Neural progenitor cell (in vitro differentiated cells): ENCODE measurements at regions not wholly inside any gene's neighbourhood (a gene's known extent, or its start where the extent isn't known, plus 50 kb on each side); places are given as distances from the start of the nearest gene placed in this dataset.
"Not testable (repeated sequence)": the region's sequence is repeated elsewhere in the genome, so short reads cannot be mapped to it uniquely, and the experiment has no call there.

Experiments used
- CTCF ChIP-seq: fragments of 200-600 bp; sonication (generic); IDR thresholded peaks from 2 replicates; pipeline ENCODE4 v1.5.1; 2017; ENCODE audit warnings: antibody characterized with exemption, mild to moderate bottlenecking
- EZH2 ChIP-seq: fragments of 200-600 bp; sonication (generic); IDR thresholded peaks from 2 replicates; pipeline ENCODE4 v1.6.1; 2017; ENCODE audit warnings: antibody characterized with exemption, mild to moderate bottlenecking, moderate library complexity

GRCh38 chr6:163732014-163732351 is 317.5 kb downstream of the QKI start:
- not testable (repeated sequence) for TF ChIP-seq EZH2, CTCF
